GM23338 (cell line): ENCODE measurements at regions not wholly inside any gene's neighbourhood (a gene's known extent, or its start where the extent isn't known, plus 50 kb on each side); places are given as distances from the start of the nearest gene placed in this dataset.

ENCODE experiments used
- ATAC-seq: fragments of 200-7000 bp; cut with Tn5 transposase; 3 replicates; pipeline ENCODE4 v1.9.1; 2020
- DNase-seq: peaks from one replicate; pipeline ENCODE4 v3.0.0-alpha.2; 2015; ENCODE audit warnings: low spot score
- H2AFZ ChIP-seq: fragments of 200-600 bp; sonication (generic); 2 replicates; pipeline ENCODE4 v1.8.0; 2016; ENCODE audit warnings: antibody characterized with exemption, mild to moderate bottlenecking, moderate library complexity
- H3F3A ChIP-seq: fragments of 200-600 bp; sonication (generic); replicated peaks from 2 replicates; pipeline ENCODE4 v1.8.0; 2017; ENCODE audit warnings: antibody characterized with exemption, mixed run types, low read depth
- H3K27ac ChIP-seq: fragments of 200-600 bp; sonication (generic); 2 replicates; pipeline ENCODE4 v1.6.1; 2016; ENCODE audit warnings: low read depth
- H3K27me3 ChIP-seq: fragments of 200-600 bp; sonication (generic); 2 replicates; pipeline ENCODE4 v1.8.0; 2016; ENCODE audit warnings: mild to moderate bottlenecking, mixed run types, moderate library complexity; ENCODE audit not compliant: insufficient read depth
- H3K36me3 ChIP-seq: fragments of 200-600 bp; sonication (generic); 2 replicates; pipeline ENCODE4 v1.8.0; 2016; ENCODE audit warnings: mild to moderate bottlenecking; ENCODE audit not compliant: insufficient read depth
- H3K4me1 ChIP-seq: fragments of 200-600 bp; sonication (generic); 2 replicates; pipeline ENCODE4 v1.8.0; 2016; ENCODE audit warnings: mild to moderate bottlenecking, moderate library complexity; ENCODE audit not compliant: insufficient read depth
- H3K4me2 ChIP-seq: fragments of 200-600 bp; sonication (generic); 2 replicates; pipeline ENCODE4 v1.7.1; 2017; ENCODE audit warnings: mixed run types
- H3K4me3 ChIP-seq: fragments of 200-600 bp; sonication (generic); 2 replicates; pipeline ENCODE4 v1.6.1; 2016; ENCODE audit warnings: mixed run types
- H3K79me2 ChIP-seq: fragments of 200-600 bp; sonication (generic); replicated peaks from 2 replicates; pipeline ENCODE4 v1.8.0; 2017; ENCODE audit warnings: mild to moderate bottlenecking; ENCODE audit not compliant: insufficient read depth
- H3K9me2 ChIP-seq: fragments of 200-600 bp; sonication (generic); 2 replicates; pipeline ENCODE4 v1.8.0; 2017; ENCODE audit not compliant: insufficient read depth
- H4K20me1 ChIP-seq: fragments of 200-600 bp; sonication (generic); replicated peaks from 2 replicates; pipeline ENCODE4 v1.8.0; 2017; ENCODE audit warnings: mild to moderate bottlenecking; ENCODE audit not compliant: insufficient read depth
- H3K27ac Mint-ChIP-seq: 2 replicates; pipeline ENCODE4 v1.8.0; 2020; ENCODE audit warnings: inconsistent platforms, mild to moderate bottlenecking, moderate library complexity, mixed read lengths
- H3K27me3 Mint-ChIP-seq: 3 replicates; pipeline ENCODE4 v1.8.0; 2022; ENCODE audit warnings: low read depth, mild to moderate bottlenecking, moderate library complexity, mixed read lengths, inconsistent platforms; ENCODE audit not compliant: insufficient read depth, poor library complexity
- H3K36me3 Mint-ChIP-seq: 3 replicates; pipeline ENCODE4 v1.8.0; 2021; ENCODE audit warnings: low read depth, mild to moderate bottlenecking, inconsistent platforms, moderate library complexity, mixed read lengths
- H3K4me1 Mint-ChIP-seq: 3 replicates; pipeline ENCODE4 v1.8.0; 2020; ENCODE audit warnings: mild to moderate bottlenecking, inconsistent platforms, mixed read lengths
- H3K4me3 Mint-ChIP-seq: 3 replicates; pipeline ENCODE4 v1.8.0; 2021; ENCODE audit warnings: moderate library complexity, mild to moderate bottlenecking, inconsistent platforms, mixed read lengths
- H3K9me3 Mint-ChIP-seq: 3 replicates; pipeline ENCODE4 v1.8.0; 2020; ENCODE audit warnings: moderate library complexity, mild to moderate bottlenecking, inconsistent platforms, mixed read lengths
- CREB1 ChIP-seq: fragments of 250-450 bp; sonication (Bioruptor Pico); IDR thresholded peaks from 2 replicates; pipeline ENCODE4 v1.5.0; 2020; ENCODE audit warnings: low read depth, mild to moderate bottlenecking, moderate library complexity
- ETS1 ChIP-seq: IDR thresholded peaks from 2 replicates; pipeline ENCODE4 v1.6.1; 2016; ENCODE audit warnings: antibody characterized with exemption
- EZH2 ChIP-seq: fragments of 200-600 bp; sonication (generic); IDR thresholded peaks from one replicate; pipeline ENCODE4 v1.8.0; 2017; ENCODE audit warnings: antibody characterized with exemption, mild to moderate bottlenecking, low read depth; ENCODE audit not compliant: unreplicated experiment
- EZH2phosphoT487 ChIP-seq: fragments of 200-600 bp; sonication (generic); IDR thresholded peaks from one replicate; pipeline ENCODE4 v1.8.1; 2018; ENCODE audit warnings: antibody characterized with exemption; ENCODE audit not compliant: unreplicated experiment
- JUNB ChIP-seq: IDR thresholded peaks from one replicate; pipeline ENCODE4 v1.6.1; 2016; ENCODE audit warnings: antibody characterized with exemption; ENCODE audit not compliant: unreplicated experiment
- NANOG ChIP-seq: IDR thresholded peaks from 2 replicates; pipeline ENCODE4 v1.6.1; 2016; ENCODE audit warnings: antibody characterized with exemption, borderline replicate concordance
- POLR2AphosphoS5 ChIP-seq: IDR thresholded peaks from 2 replicates; pipeline ENCODE4 v1.6.1; 2016; ENCODE audit warnings: antibody characterized with exemption, low read depth
- REST ChIP-seq: IDR thresholded peaks from one replicate; pipeline ENCODE4 v1.6.1; 2018; ENCODE audit warnings: antibody characterized with exemption; ENCODE audit not compliant: unreplicated experiment
- STAT1 ChIP-seq: IDR thresholded peaks from one replicate; pipeline ENCODE4 v1.6.1; 2016; ENCODE audit warnings: antibody characterized with exemption; ENCODE audit not compliant: unreplicated experiment
- ZNF114 ChIP-seq: fragments of 250-450 bp; sonication (Bioruptor Pico); IDR thresholded peaks from 2 replicates; pipeline ENCODE4 v1.5.0; 2020; ENCODE audit warnings: mild to moderate bottlenecking, moderate library complexity
- ZNF331 ChIP-seq: fragments of 250-450 bp; sonication (Bioruptor Pico); IDR thresholded peaks from 2 replicates; pipeline ENCODE4 v1.5.0; 2020; ENCODE audit warnings: low read depth, mild to moderate bottlenecking, moderate library complexity

- TF ChIP-seq REST = no peak
- TF ChIP-seq ETS1 = no peak
- no peak for TF ChIP-seq EZH2phosphoT487
- no peak for TF ChIP-seq POLR2AphosphoS5
- TF ChIP-seq EZH2 = no peak
- no peak for TF ChIP-seq CREB1 (CRISPR knock-in tag)
- no peak for TF ChIP-seq ZNF114 (CRISPR knock-in tag)
- TF ChIP-seq NANOG = no peak
- TF ChIP-seq STAT1 = no peak
- no peak for TF ChIP-seq JUNB
- TF ChIP-seq ZNF331 = no peak
Measured at GRCh38 chr5:67257500-67257899, 60.9 kb upstream of the CD180 start (continued).

- H3K4me3 Mint-ChIP-seq = no peak overlapping the region
- no peak for ATAC-seq
Measured at GRCh38 chr5:67257077-67257476, 60.5 kb upstream of the CD180 start.

GRCh38 chr5:67255881-67256280 lies 59.3 kb upstream of the CD180 start:
- H2AFZ ChIP-seq = no peak overlapping the region
- H3K4me1 ChIP-seq = no peaks in the 10 kb centered on the region
- no peak for DNase-seq
- H3K79me2 ChIP-seq = no peaks in the 10 kb centered on the region
- H4K20me1 ChIP-seq = no peaks in the 10 kb centered on the region
- H3F3A ChIP-seq = no peaks in the 10 kb centered on the region
- 0 out of 2 replicates have a peak, but pooled peaks cover 3% of the 10 kb centered on the region for H3K9me2 ChIP-seq
- ATAC-seq = no peak
- no peak overlapping the region for H3K27ac ChIP-seq
- peaks cover 3% of the 10 kb centered on the region; the same call in 1 of the 3 replicates for H3K9me3 Mint-ChIP-seq
- H3K27me3 ChIP-seq = no peaks in the 10 kb centered on the region
- H3K4me1 Mint-ChIP-seq = no peaks in the 10 kb centered on the region
- H3K36me3 Mint-ChIP-seq = no peaks in the 10 kb centered on the region
- H3K27ac Mint-ChIP-seq = no peak overlapping the region
- no peak overlapping the region for H3K4me3 ChIP-seq
- H3K4me3 Mint-ChIP-seq = no peak overlapping the region
- no peaks in the 10 kb centered on the region for H3K27me3 Mint-ChIP-seq
- no peak overlapping the region for H3K4me2 ChIP-seq
- H3K36me3 ChIP-seq = no peaks in the 10 kb centered on the region
- no peak for TF ChIP-seq POLR2AphosphoS5
- no peak for TF ChIP-seq NANOG

More at GRCh38 chr5:67257077-67257476, 60.5 kb upstream of the CD180 start:
- 0 out of 2 replicates have a peak, but pooled peaks cover 3% of the 10 kb centered on the region for H3K9me2 ChIP-seq
- H3K27ac ChIP-seq = no peak overlapping the region
- Mint-ChIP-seq H3K9me3 (peaks cover 3% of the 10 kb centered on the region; the same call in 1 of the 3 replicates), H3K27me3 (no peaks in the 10 kb centered on the region), H3K27ac (no peak overlapping the region), H3K36me3 (no peaks in the 10 kb centered on the region), H3K4me1 (no peaks in the 10 kb centered on the region)
- H3K4me3 ChIP-seq = no peak overlapping the region
- H2AFZ ChIP-seq = no peak overlapping the region
- H4K20me1 ChIP-seq = no peaks in the 10 kb centered on the region
- no peaks in the 10 kb centered on the region for H3K27me3 ChIP-seq
- H3K4me2 ChIP-seq = no peak overlapping the region
- no peaks in the 10 kb centered on the region for H3K79me2 ChIP-seq
- TF ChIP-seq STAT1 = no peak
- no peak for TF ChIP-seq JUNB
- H3K4me1 ChIP-seq = no peaks in the 10 kb centered on the region
- H3F3A ChIP-seq = no peaks in the 10 kb centered on the region
- DNase-seq = no peak
- no peaks in the 10 kb centered on the region for H3K36me3 ChIP-seq
